ENCODE measurements at regions not wholly inside any gene's neighbourhood (a gene's known extent, or its start where the extent isn't known, plus 50 kb on each side); places are given as distances from the start of the nearest gene placed in this dataset.

- no peak for DNase-seq
Observed at GRCh38 chr10:78550090-78550489, 516.4 kb downstream of the RPS24 start.

- DNase-seq, result no peak
Observed at GRCh38 chr10:78550716-78551115, 517.1 kb downstream of the RPS24 start.

DNA sequence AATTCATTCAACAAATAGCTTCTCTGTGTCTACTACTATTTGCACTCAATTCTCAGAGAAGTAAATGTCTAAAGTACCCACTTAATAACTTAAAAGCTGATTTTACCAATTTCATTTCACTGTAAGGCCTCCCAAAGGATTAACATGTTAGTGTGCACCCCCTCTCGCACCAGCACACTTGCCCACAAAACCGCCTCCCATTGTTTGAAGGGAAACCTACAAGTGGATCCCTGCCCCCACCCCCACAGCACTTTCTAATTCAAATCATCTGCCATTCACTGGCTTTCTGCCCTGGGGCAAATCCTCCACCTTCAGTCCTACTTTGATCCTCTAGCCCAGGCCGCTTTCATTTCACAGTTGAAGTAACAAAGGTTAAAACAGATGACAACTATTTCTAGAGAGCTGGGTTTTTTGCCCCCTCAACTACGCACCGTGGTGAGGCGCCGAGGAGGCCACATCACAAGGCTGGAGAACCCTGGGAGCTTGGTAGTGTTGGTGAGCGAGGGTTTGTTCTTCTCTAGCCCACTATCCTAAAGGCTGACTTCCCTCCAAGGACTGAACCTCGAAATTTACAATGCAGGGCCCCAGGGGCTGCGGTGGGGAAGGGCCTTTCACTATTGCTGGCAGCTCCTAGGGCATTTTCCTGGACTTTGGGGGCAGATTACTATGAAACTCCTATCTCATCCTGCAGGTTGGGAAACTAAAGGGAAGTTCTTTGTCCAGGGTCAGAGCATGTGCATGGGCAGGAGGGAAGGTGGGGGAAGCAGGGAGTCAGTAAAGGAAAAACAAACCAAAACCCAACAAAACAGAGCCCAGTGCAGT is 517.4 kb upstream of the ZMIZ1 start:
- DNase-seq, result peak; percentile 65

DNA sequence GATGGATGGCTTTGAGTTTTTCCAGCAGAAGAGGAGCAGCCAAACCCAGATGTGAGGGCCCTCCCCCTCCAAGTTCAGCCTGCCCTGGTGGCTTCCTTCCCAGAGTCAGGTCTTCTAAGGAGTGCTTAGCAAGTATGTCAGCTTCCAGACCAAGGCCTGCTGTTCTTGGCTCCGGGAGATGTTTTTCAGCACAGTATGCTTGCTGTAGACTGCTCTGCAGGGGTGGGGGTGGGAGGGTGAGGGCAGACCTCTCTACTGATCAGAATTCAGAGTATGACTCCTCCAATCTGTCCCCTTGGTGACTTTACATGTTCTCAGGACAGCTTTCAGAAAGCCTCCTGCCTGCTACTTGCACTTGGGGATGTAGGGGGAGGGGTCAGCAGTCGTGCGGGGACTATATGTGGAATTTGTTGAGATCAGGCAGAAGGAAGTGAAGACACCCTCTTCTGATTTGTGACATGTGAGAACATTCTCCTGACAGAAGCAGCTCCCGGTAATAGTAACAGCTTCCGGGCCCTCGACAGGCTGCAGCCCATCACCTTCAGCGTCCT is 516.4 kb upstream of the ZMIZ1 start:
- DNase-seq, result peak; percentile 67

DNA sequence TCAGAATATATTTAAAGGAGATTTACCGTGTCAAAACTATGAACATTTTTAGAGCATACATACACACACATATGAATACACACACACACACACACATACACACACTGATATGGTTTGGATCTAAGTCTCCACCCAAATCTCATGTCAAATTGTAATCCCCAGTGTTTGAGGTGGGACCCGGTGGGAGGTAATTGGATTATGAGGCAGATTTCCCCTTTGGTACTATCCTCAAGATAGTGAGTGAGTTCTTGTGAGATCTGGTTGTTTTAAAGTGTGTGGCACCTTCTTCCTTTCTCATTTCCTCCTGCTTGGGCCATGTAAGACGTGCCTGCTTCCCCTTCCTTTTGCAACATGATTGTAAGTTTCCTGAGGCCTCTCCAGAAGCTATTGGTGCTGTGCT is 515.0 kb upstream of the ZMIZ1 start:
- DNase-seq, result no peak

GRCh38 chr10:78555128-78555527 is 513.6 kb upstream of the ZMIZ1 start:
- no peak for DNase-seq

DNA sequence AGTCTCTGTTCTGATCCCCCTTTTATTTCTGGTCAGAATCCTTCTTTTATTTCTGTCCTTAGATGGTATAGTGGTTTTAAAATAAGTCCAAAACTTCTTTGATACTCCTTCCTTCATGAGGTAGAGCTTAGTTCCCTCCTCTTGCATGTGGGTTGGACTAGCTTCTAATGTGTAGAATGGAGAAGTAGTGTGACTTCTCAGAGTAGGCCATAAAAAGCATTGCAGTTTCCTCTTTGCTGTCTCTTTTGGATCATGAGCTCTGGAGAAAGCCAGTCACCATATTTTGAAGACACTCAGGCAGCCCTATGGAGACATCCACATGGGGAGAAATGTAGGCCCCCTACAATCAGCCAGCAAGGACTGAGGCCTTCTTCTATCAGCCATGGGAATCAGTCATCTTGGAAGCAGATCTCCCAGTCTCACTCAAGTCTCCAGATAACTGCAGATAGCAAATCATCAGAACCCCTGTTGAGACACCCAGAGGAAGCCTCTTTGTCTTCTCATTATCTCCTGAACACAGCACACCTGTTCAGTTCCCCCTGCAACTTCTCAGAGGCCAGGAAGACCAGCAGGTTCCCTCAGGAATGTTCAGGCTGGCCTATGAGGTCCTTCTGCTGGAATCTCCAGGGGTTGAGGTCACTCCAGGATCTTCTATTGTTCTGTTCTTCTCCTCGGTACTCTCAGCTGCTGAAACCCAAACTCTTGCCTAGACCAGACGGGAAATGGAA is 511.9 kb upstream of the ZMIZ1 start:
- DNase-seq, result no peak

- no peak for DNase-seq
Observed at GRCh38 chr10:78557433-78557925, 511.3 kb upstream of the ZMIZ1 start.

GRCh38 chr10:78559661-78560340 is 509.0 kb upstream of the ZMIZ1 start:
- DNase-seq, result peak; percentile 77

- no peak for DNase-seq
Observed at GRCh38 chr10:78560341-78560688, 508.5 kb upstream of the ZMIZ1 start.

DNA sequence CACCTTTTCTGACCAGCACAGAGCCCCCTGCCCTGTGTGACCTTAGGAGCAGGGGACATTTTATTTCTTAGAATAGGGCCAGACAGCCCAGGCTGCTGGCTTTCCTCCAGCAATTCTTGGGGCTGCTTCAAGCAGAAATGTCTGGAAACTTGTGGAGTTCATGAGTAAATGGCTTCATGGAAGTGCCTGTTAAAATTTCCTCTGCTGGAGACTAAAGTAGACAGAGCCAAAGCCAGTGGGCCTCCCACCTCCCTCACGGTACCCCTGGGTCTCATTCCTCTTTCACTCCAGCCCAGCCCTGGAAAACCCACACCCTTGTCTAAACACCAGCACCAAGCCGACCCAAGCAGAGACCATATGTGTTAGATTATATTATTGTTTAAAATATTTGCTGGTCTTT is 505.5 kb upstream of the ZMIZ1 start:
- peak; percentile 64 for DNase-seq

DNA sequence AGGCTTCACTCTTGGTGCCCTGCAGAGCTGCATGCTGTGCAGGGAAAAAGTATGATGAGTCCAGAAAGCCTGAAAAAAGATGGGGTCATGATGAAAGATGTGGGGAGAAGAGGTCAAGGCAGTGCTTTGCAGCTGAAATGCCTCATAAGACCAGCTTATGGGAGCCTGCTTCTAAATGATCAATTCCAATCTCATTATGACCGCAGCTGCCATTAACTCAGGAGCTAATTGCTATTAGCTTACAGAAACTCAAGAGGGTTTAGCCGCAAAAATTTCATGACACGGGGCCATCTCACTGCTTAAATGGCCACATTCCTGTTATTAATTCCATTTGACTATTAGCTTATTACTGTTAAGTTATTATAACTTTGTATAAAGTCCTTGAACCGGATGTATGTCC is 502.9 kb upstream of the ZMIZ1 start:
- DNase-seq, result no peak

- DNase-seq, result peak; percentile 67
Observed at GRCh38 chr10:78566284-78567111, 502.3 kb upstream of the ZMIZ1 start.

GRCh38 chr10:78567680-78568455 is 500.9 kb upstream of the ZMIZ1 start:
- peak; percentile 43 for DNase-seq

DNA sequence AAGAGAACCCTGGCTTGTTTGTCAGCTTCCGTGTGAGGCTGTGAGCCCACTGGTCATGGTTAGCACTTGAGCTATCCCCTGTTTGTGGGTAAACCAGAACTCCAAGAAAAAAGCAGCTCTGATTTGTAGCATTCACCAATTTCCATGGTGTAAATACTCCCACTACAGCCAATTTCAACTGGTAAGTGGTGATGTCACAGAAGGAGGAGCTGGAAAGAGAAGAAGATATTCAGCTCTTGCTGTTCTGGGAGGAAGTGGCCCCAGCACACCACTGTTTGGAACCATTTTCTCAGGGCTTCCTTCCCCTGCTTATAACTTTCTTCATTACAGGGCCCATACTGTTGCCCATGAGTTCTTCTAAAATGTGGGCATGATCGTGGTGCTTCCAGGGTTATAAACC is 500.1 kb upstream of the ZMIZ1 start:
- DNase-seq, result no peak

DNA sequence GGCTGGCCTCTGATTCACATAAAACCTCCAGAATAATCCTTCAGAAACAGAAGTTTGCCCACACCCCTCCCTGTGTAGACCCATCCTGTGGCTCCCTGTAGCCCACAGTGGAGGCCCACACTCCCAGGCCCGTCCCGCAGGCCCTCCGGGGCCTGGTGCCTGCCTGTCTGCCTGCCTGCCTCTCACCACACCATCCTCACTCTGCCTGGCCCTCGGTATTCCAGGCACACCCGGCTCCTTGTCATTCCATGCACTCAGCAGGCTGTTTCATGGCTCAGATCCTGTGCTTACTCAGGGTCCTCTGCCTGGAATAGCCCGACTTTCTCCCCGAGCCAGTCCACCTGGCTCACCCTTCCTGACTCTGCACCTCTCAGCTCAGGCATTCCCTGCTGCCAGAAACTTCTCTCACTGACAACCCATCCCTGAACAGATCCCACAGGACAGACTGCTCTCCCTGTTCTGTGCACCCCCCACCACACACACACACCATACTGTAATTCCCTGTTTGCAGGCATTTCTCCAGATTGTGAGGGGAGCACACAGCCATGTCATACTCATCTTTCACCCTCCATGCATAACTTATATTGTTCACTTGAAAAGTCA is 498.0 kb upstream of the ZMIZ1 start:
- no peak for DNase-seq

DNA sequence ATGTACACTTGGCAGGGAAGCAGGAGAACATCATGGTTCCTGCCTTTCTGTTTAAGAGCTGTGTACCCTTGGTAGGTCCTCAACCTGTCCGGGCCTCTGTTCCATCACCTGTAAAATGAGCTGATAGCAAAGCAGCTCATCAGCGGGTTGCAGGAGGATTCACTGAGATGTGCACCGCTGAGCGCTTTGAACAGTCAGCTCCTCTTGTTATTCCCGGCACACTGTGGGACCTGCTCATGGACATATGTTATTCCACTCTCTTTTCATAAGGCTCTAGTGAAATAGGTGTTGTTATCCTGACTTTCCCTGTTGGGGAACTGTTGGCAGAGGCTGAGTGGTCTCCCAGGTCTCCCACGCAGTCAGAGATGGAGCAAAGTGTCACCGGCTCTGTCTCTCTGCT is 497.5 kb upstream of the ZMIZ1 start:
- no peak for DNase-seq

DNA sequence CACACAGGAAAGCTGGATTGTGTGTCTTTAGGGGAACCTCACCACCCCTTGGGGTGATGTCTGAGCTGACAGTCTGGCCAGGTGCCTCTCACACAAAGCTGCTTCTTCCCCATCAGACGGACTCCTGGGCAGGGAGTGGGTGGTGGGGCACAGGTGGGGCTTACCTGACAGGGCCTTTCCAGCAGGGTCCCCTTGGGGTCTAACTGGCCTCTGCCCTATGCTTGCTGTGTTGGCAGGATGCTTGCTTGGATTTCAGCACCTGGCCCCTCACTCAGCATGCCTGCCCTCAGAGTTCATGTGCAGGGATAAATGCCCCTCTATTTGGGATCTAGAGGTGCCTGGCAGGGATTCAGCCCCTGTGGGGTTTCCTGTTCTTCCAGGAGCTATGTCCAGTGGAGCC is 496.9 kb upstream of the ZMIZ1 start:
- no peak for DNase-seq

- no peak for DNase-seq
Observed at GRCh38 chr10:78572565-78572964, 496.2 kb upstream of the ZMIZ1 start.

DNA sequence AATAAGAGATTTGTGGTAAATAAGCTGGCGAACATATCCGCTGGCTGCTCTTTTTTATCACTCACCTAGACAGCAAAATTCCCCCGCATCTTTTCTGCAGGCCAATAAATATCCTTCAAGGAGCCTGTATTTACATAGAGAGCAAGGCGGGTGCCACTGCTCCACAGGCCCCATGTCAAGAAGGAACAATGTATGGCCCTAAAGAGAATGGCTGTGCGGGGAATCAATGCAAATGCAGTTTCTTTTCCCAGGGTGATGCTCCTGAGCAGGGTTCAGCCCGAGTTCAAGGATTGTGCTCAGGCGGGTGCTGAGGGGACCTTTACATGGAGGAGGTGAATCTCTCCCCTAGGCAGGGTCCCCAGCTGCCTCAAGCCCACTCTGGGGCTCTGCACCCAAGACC is 494.2 kb upstream of the ZMIZ1 start:
- no peak for DNase-seq

DNA sequence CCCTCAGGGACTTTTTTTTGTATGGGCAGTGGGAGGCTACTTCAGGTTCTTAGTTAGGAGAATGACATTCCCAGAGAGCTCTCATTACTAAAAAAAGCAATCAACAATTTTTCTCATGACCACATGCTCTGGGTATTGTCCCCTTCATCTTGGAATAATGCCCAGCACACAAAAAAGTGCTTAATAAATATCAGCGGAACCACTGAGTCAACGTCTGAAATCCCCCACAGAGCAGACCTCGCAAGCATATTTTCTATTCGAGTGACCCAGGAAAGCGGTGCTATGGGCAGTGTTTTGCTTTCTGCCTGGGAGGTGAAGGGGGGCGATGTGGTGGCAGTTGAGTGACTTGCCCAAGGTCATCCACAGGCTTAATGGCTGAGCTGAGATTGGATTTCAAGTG is 493.4 kb upstream of the ZMIZ1 start:
- no peak for DNase-seq

Measured in eye (tissue), 1 donor.